H1 (cell line): ENCODE measurements at regions not wholly inside any gene's neighbourhood (a gene's known extent, or its start where the extent isn't known, plus 50 kb on each side); places are given as distances from the start of the nearest gene placed in this dataset.

ENCODE experiments used
- CTCF ChIA-PET: fragments of 300-600 bp; sonication (Branson Sonifier 250); formaldehyde crosslinking; loops from one replicate; lab custom pipeline; 2021; ENCODE audit not compliant: partially characterized antibody; lab: Charles Lee
- POLR2A ChIA-PET: fragments of 300-600 bp; sonication (Branson Sonifier 250); formaldehyde crosslinking; loops from one replicate; lab custom pipeline; 2021; ENCODE audit warnings: inconsistent platforms; ENCODE audit not compliant: partially characterized antibody; lab: Charles Lee
- DNase-seq, 2 experiments: peaks; one replicate each; pipeline versions ENCODE4 v3.0.0 to v3.0.0-alpha.2; 2010 to 2022; ENCODE audit warnings: low spot score in 2 of 2, low read depth in 1 of 2, mixed read lengths in 1 of 2
- FAIRE-seq: peaks from 2 replicates; lab custom pipeline; 2011; peaks lifted over from hg19 to GRCh38; lab: Jason Lieb, UNC
- H2AFZ ChIP-seq: 2 replicates; pipeline ENCODE4 v1.8.1; 2012; ENCODE audit warnings: low read length, inconsistent platforms
- H2AK5ac ChIP-seq: 2 replicates; pipeline ENCODE4 v1.6.1; 2013; ENCODE audit warnings: low read depth, low read length
- H2BK120ac ChIP-seq: replicated peaks from 2 replicates; pipeline ENCODE3; 2013; ENCODE audit warnings: low read depth, low read length, inconsistent platforms
- H2BK12ac ChIP-seq: 2 replicates; pipeline ENCODE4 v1.6.1; 2013; ENCODE audit warnings: low read depth, low read length
- H2BK15ac ChIP-seq: 2 replicates; pipeline ENCODE4 v1.6.1; 2013; ENCODE audit warnings: low read length
- H2BK20ac ChIP-seq: 2 replicates; pipeline ENCODE4 v1.6.1; 2013; ENCODE audit warnings: low read length
- H2BK5ac ChIP-seq: 2 replicates; pipeline ENCODE4 v1.6.1; 2013; ENCODE audit warnings: low read depth, low read length
- H3K14ac ChIP-seq: 2 replicates; pipeline ENCODE4 v1.6.1; 2013; ENCODE audit warnings: inconsistent platforms; ENCODE audit not compliant: insufficient read length
- H3K18ac ChIP-seq: 2 replicates; pipeline ENCODE4 v1.6.1; 2013; ENCODE audit warnings: low read length; ENCODE audit errors: extremely low read depth
- H3K23ac ChIP-seq: 2 replicates; pipeline ENCODE4 v1.6.1; 2013; ENCODE audit warnings: inconsistent platforms; ENCODE audit not compliant: insufficient read length
- H3K23me2 ChIP-seq: 2 replicates; pipeline ENCODE4 v1.6.1; 2013; ENCODE audit warnings: low read depth, low read length
- H3K27ac ChIP-seq: 2 replicates; pipeline ENCODE4 v1.6.1; 2011; ENCODE audit warnings: low read depth, low read length, inconsistent platforms
- H3K27me3 ChIP-seq, 4 experiments: replicated peaks in 1 of 4; 1 replicate in 1 of 4; 2 replicates in 3 of 4; pipeline versions ENCODE4 v1.6.1 to v1.8.1; 2011 to 2013; ENCODE audit warnings: low read length in 3 of 4, mild to moderate bottlenecking in 3 of 4, inconsistent platforms in 2 of 4, mixed read lengths in 2 of 4, moderate library complexity in 1 of 4; ENCODE audit not compliant: control insufficient read depth in 3 of 4, insufficient read depth in 3 of 4; ENCODE audit errors: extremely low read depth in 1 of 4
- H3K36me3 ChIP-seq, 4 experiments: 2 replicates each; pipeline versions ENCODE4 v1.6.1 to v1.8.1; 2011 to 2013; ENCODE audit warnings: mild to moderate bottlenecking in 4 of 4, low read length in 3 of 4, moderate library complexity in 2 of 4, control low read depth in 1 of 4, inconsistent platforms in 1 of 4; ENCODE audit not compliant: insufficient read depth in 4 of 4, control insufficient read depth in 2 of 4
- H3K4ac ChIP-seq: replicated peaks from 2 replicates; pipeline ENCODE3; 2013; ENCODE audit warnings: low read length, low read depth, mixed read lengths, inconsistent platforms; ENCODE audit not compliant: insufficient read length
- H3K4me1 ChIP-seq, 4 experiments: replicated peaks in 1 of 4; 1 replicate in 1 of 4; 2 replicates in 3 of 4; pipeline versions ENCODE4 v1.6.1 to v1.8.1; 2011 to 2013; ENCODE audit warnings: low read length in 3 of 4, inconsistent platforms in 2 of 4, mixed read lengths in 1 of 4; ENCODE audit not compliant: insufficient read depth in 4 of 4, control insufficient read depth in 3 of 4
- H3K4me2 ChIP-seq, 2 experiments: 2 replicates each; pipeline versions ENCODE4 v1.6.1 to v1.8.1; 2011 to 2013; ENCODE audit warnings: low read depth in 2 of 2, low read length in 2 of 2, control low read depth in 1 of 2, inconsistent platforms in 1 of 2, mild to moderate bottlenecking in 1 of 2; ENCODE audit not compliant: insufficient read depth in 1 of 2
- H3K4me3 ChIP-seq, 4 experiments: fragments of 200-600, 300-600 bp in 1 of 4; sonication (generic), shearing (Covaris generic), sonication (Bioruptor Twin) in 1 of 4; 2 replicates each; pipeline versions ENCODE4 v1.5.1 to v1.8.1; 2011 to 2016; ENCODE audit warnings: low read length in 4 of 4, low read depth in 3 of 4, control low read depth in 2 of 4, inconsistent platforms in 2 of 4, mild to moderate bottlenecking in 2 of 4, mixed read lengths in 1 of 4, moderate library complexity in 1 of 4; ENCODE audit not compliant: insufficient read depth in 2 of 4; ENCODE audit errors: extremely low read depth in 1 of 4
- H3K56ac ChIP-seq: replicated peaks from 2 replicates; pipeline ENCODE3; 2013; ENCODE audit warnings: low read depth, mild to moderate bottlenecking, mixed read lengths, low read length, inconsistent platforms; ENCODE audit not compliant: insufficient read length
- H3K79me1 ChIP-seq: 2 replicates; pipeline ENCODE4 v1.6.1; 2013; ENCODE audit warnings: low read depth, low read length, control low read depth
- H3K79me2 ChIP-seq, 2 experiments: 2 replicates each; pipeline versions ENCODE4 v1.6.1 to v1.8.1; 2012 to 2013; ENCODE audit warnings: low read length in 2 of 2, mild to moderate bottlenecking in 2 of 2, inconsistent platforms in 1 of 2; ENCODE audit not compliant: insufficient read depth in 2 of 2, control insufficient read depth in 1 of 2
- H3K9ac ChIP-seq, 4 experiments: replicated peaks in 1 of 4; 1 replicate in 1 of 4; 2 replicates in 3 of 4; pipeline versions ENCODE4 v1.6.1 to v1.8.1; 2011 to 2013; ENCODE audit warnings: low read depth in 3 of 4, low read length in 3 of 4, control low read depth in 2 of 4, mild to moderate bottlenecking in 2 of 4, moderate library complexity in 2 of 4, inconsistent platforms in 1 of 4; ENCODE audit errors: extremely low read depth in 1 of 4
- H3K9me3 ChIP-seq, 2 experiments: 2 replicates each; pipeline versions ENCODE4 v1.6.1 to v1.8.1; 2012 to 2013; ENCODE audit warnings: mild to moderate bottlenecking in 2 of 2, moderate library complexity in 2 of 2, control low read depth in 1 of 2, inconsistent platforms in 1 of 2, low read depth in 1 of 2, low read length in 1 of 2, mixed read lengths in 1 of 2; ENCODE audit not compliant: insufficient read depth in 2 of 2
- H4K20me1 ChIP-seq, 2 experiments: replicated peaks in 1 of 2; 2 replicates each; pipeline versions ENCODE3 to v1.8.1; 2011 to 2013; ENCODE audit warnings: inconsistent platforms in 2 of 2, low read length in 2 of 2, mild to moderate bottlenecking in 1 of 2; ENCODE audit not compliant: insufficient read depth in 2 of 2, control insufficient read depth in 1 of 2
- H4K5ac ChIP-seq: 2 replicates; pipeline ENCODE4 v1.6.1; 2013; ENCODE audit warnings: low read length, low read depth, mixed read lengths, inconsistent platforms; ENCODE audit not compliant: insufficient read length
- H4K8ac ChIP-seq: 2 replicates; pipeline ENCODE4 v1.8.0; 2013; ENCODE audit warnings: mild to moderate bottlenecking, moderate library complexity, low read length, inconsistent platforms; ENCODE audit not compliant: insufficient read depth; ENCODE audit errors: extremely low read depth
- H4K91ac ChIP-seq: replicated peaks from 2 replicates; pipeline ENCODE3; 2013; ENCODE audit warnings: low read length, mixed read lengths, inconsistent platforms; ENCODE audit not compliant: insufficient read length
- ATF2 ChIP-seq: IDR thresholded peaks from 2 replicates; pipeline ENCODE4 v1.6.1; 2012; ENCODE audit warnings: low read length, inconsistent platforms
- CREB1 ChIP-seq: IDR thresholded peaks from 2 replicates; pipeline ENCODE4 v1.6.1; 2012; ENCODE audit warnings: inconsistent platforms
- EZH2 ChIP-seq: fragments of 200-600 bp; sonication (generic); IDR thresholded peaks from 2 replicates; pipeline ENCODE4 v1.7.1; 2012; ENCODE audit warnings: low read depth, mild to moderate bottlenecking, moderate library complexity, low read length, inconsistent platforms; ENCODE audit not compliant: severe bottlenecking
- FOSL1 ChIP-seq: IDR thresholded peaks from 2 replicates; pipeline ENCODE4 v1.6.1; 2011; ENCODE audit warnings: mild to moderate bottlenecking, low read depth, low read length, moderate library complexity; ENCODE audit not compliant: insufficient read depth
- GTF2F1 ChIP-seq: IDR thresholded peaks from 2 replicates; pipeline ENCODE4 v1.6.1; 2012; ENCODE audit warnings: low read depth, low read length, improper control_type of control experiment, borderline replicate concordance
- HDAC2 ChIP-seq, 2 experiments: fragments of 300-600 bp in 1 of 2; sonication (generic) in 1 of 2; IDR thresholded peaks; 2 replicates each; pipeline ENCODE4 v1.6.1; 2011 to 2012; ENCODE audit warnings: low read depth in 2 of 2, low read length in 2 of 2, mild to moderate bottlenecking in 2 of 2, moderate library complexity in 2 of 2, borderline replicate concordance in 1 of 2, inconsistent platforms in 1 of 2
- JUN ChIP-seq: IDR thresholded peaks from 2 replicates; pipeline ENCODE4 v1.6.1; 2011; ENCODE audit warnings: low read depth, mild to moderate bottlenecking, improper control_type of control experiment, low read length
- NRF1 ChIP-seq: IDR thresholded peaks from 2 replicates; pipeline ENCODE4 v1.6.1; 2011; ENCODE audit warnings: mild to moderate bottlenecking, low read depth, low read length, improper control_type of control experiment
- RNF2 ChIP-seq: fragments of 200-900, 300-1000 bp; sonication (generic); IDR thresholded peaks from 2 replicates; pipeline ENCODE4 v1.7.1; 2016; ENCODE audit warnings: borderline replicate concordance, low read depth, mild to moderate bottlenecking, antibody characterized with exemption, low read length; ENCODE audit not compliant: poor library complexity, severe bottlenecking; ENCODE audit errors: missing control alignments
- TAF7 ChIP-seq: optimal IDR thresholded peaks from 2 replicates; pipeline ENCODE3; 2011; ENCODE audit warnings: low read depth, mild to moderate bottlenecking, inconsistent platforms, low read length, moderate library complexity, borderline replicate concordance
- TCF12 ChIP-seq: IDR thresholded peaks from 2 replicates; pipeline ENCODE4 v1.6.1; 2011; ENCODE audit warnings: low read depth, mild to moderate bottlenecking, low read length
- YY1 ChIP-seq: IDR thresholded peaks from 2 replicates; pipeline ENCODE4 v1.6.1; 2011; ENCODE audit warnings: low read depth, mild to moderate bottlenecking, low read length
- WGBS, 2 experiments: shearing (Covaris generic) in 1 of 2; methylation state at CpG; one replicate each; pipeline versions ENCODE4 v1.1.6 to v1.1.7; 2013 to 2015; ENCODE audit warnings: low lambda C conversion rate in 2 of 2, mixed read lengths in 2 of 2, inconsistent platforms in 1 of 2, low coverage in 1 of 2, missing lambda C conversion rate in 1 of 2; ENCODE audit not compliant: insufficient replicate concordance in 2 of 2, insufficient coverage in 1 of 2, insufficient read length in 1 of 2; ENCODE audit errors: extremely low coverage in 1 of 2, missing lambda C conversion rate in 1 of 2; 5-methylcytosine and 5-hydroxymethylcytosine counted together

- Histone ChIP-seq H2BK120ac (no peak overlapping the region), H3K23me2 (no peaks in the 10 kb centered on the region), H2BK20ac (no peak overlapping the region), H3K79me1 (no peaks in the 10 kb centered on the region), H4K8ac (no peak overlapping the region), H3K18ac (no peak overlapping the region), H2AFZ (no peak overlapping the region), H3K4ac (no peak overlapping the region), H3K23ac (no peak overlapping the region), H3K9me3 (0 out of 4 replicates have a peak, but pooled peaks cover 3% of the 10 kb centered on the region in 2 experiments), H4K91ac (no peak overlapping the region), H3K27ac (no peak overlapping the region), H4K5ac (no peak overlapping the region), H3K36me3 (no peaks in the 10 kb centered on the region), H2BK15ac (no peak overlapping the region), H3K27me3 (no peaks in the 10 kb centered on the region), H2BK5ac (no peak overlapping the region), H3K4me3 (no peak overlapping the region), H2AK5ac (no peak overlapping the region), H3K9ac (no peak overlapping the region), H3K79me2 (no peaks in the 10 kb centered on the region), H3K56ac (no peak overlapping the region), H2BK12ac (no peak overlapping the region), H3K4me2 (no peak overlapping the region), H3K14ac (no peak overlapping the region), H4K20me1 (no peaks in the 10 kb centered on the region), H3K4me1 (peaks cover 5 to 11% (median 9%) of the 10 kb centered on the region in 4 experiments; a peak in 5 of 7 replicates)
- 100% methylated on average over 1 of the region's 1 CpG; no CpG with 5 or more reads in 1 of the 2 experiments for WGBS, 2 experiments
- DNase-seq (no peak), FAIRE-seq (no peak)
- ChIA-PET CTCF (no interaction called here), POLR2A (no interaction called here)
- TF ChIP-seq NRF1: no peak
- TF ChIP-seq FOSL1: no peak
- no peak for TF ChIP-seq TAF7
- no peak for TF ChIP-seq JUN
- TF ChIP-seq CREB1: no peak
- TF ChIP-seq RNF2: no peak
- no peak for TF ChIP-seq GTF2F1
- no peak for TF ChIP-seq TCF12
- no peak for TF ChIP-seq YY1
- no peak for TF ChIP-seq ATF2
- no peak for TF ChIP-seq HDAC2 (IDR thresholded peaks at IDR 0.05; ENCODE audit: borderline replicate concordance in 1 of 2, low read depth in 2 of 2, low read length in 2 of 2)
- no peak for TF ChIP-seq EZH2
Measured at GRCh38 chr2:150878356-150878755, 383.3 kb downstream of the RBM43 start.
